ENCODE measurements at regions not wholly inside any gene's neighbourhood (a gene's known extent, or its start where the extent isn't known, plus 50 kb on each side); places are given as distances from the start of the nearest gene placed in this dataset.

DNA sequence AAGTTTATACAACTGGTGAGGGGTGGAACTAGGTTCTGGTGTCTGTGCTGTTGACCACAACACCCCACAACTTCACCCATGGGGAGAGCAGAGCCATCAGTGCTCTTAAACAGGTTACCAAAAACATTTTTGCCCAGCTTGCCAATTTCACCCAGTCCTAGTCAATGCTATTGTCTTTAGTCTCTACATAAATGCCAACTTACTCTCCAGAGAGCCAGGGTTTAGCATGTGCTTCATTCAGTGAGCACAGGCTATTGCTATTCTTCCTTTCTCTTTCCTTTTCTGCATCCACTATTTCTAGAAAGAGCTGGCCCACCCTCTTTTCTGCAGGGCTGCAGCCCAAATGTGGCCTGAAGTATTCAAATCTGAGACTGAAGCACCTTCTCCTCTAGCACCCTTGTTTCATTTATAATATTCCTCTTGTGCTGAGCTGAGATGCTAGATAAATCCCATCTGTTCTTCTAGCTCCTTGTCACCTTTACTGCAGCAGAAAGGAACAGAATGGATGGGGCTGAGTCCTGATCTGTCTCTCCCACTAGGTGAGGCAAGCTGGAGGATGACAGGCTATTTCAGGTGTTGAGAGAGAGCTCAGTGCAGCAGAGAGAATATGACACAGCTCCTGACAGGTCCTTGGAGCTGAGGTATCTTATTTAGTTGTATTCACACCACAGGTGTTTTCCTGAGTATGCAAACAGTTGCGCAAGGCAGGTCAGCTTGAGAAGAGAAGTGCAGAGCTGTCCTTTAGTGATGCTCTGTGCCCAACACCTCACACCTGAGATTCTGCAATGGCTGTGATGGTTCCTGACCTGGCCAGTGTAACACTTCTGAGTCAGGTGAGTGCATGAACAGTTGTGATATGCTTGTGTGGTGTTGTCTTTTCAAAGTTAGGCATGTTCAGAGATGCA lies 819.2 kb downstream of the CCSER2 start:
- intact Hi-C loops (cut with DNase I, micrococcal nuclease): no loop called here
- TF ChIP-seq, protein P1, sequence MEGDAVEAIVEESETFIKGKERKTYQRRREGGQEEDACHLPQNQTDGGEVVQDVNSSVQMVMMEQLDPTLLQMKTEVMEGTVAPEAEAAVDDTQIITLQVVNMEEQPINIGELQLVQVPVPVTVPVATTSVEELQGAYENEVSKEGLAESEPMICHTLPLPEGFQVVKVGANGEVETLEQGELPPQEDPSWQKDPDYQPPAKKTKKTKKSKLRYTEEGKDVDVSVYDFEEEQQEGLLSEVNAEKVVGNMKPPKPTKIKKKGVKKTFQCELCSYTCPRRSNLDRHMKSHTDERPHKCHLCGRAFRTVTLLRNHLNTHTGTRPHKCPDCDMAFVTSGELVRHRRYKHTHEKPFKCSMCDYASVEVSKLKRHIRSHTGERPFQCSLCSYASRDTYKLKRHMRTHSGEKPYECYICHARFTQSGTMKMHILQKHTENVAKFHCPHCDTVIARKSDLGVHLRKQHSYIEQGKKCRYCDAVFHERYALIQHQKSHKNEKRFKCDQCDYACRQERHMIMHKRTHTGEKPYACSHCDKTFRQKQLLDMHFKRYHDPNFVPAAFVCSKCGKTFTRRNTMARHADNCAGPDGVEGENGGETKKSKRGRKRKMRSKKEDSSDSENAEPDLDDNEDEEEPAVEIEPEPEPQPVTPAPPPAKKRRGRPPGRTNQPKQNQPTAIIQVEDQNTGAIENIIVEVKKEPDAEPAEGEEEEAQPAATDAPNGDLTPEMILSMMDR (IDR thresholded peaks at IDR 0.05): no peak
- Mint-ChIP-seq H3K27ac (no peak overlapping the region), H3K4me3 (no peak overlapping the region), H3K36me3 (ENCODE audit: low read depth) (no peaks in the 10 kb centered on the region), H3K27me3 (no peaks in the 10 kb centered on the region), H3K4me1 (ENCODE audit: low read depth) (no peaks in the 10 kb centered on the region), H3K9me3 (peaks cover 2% of the 10 kb centered on the region)
- Histone ChIP-seq H3K4me1 (ENCODE audit: insufficient read depth, low read length) (no peaks in the 10 kb centered on the region), H3K36me3 (ENCODE audit: insufficient read depth, low read length) (no peaks in the 10 kb centered on the region), H3K27me3 (ENCODE audit: control insufficient read depth in 1 of 2, insufficient read depth in 2 of 2, low read length in 2 of 2) (no peaks in the 10 kb centered on the region), H3K9me3 (ENCODE audit: control insufficient read depth in 1 of 2, insufficient read depth in 1 of 2, low read length in 2 of 2) (no peaks in the 10 kb centered on the region), H3K27ac (ENCODE audit: low read depth in 1 of 2, low read length in 2 of 2) (no peak overlapping the region), H3K4me3 (ENCODE audit: low read length) (no peak overlapping the region)
- ChIA-PET CTCF (no interaction called here), POLR2A (no interaction called here)
- ATAC-seq (ENCODE audit: poor library complexity) (no peak), DNase-seq (no peak)

DNA sequence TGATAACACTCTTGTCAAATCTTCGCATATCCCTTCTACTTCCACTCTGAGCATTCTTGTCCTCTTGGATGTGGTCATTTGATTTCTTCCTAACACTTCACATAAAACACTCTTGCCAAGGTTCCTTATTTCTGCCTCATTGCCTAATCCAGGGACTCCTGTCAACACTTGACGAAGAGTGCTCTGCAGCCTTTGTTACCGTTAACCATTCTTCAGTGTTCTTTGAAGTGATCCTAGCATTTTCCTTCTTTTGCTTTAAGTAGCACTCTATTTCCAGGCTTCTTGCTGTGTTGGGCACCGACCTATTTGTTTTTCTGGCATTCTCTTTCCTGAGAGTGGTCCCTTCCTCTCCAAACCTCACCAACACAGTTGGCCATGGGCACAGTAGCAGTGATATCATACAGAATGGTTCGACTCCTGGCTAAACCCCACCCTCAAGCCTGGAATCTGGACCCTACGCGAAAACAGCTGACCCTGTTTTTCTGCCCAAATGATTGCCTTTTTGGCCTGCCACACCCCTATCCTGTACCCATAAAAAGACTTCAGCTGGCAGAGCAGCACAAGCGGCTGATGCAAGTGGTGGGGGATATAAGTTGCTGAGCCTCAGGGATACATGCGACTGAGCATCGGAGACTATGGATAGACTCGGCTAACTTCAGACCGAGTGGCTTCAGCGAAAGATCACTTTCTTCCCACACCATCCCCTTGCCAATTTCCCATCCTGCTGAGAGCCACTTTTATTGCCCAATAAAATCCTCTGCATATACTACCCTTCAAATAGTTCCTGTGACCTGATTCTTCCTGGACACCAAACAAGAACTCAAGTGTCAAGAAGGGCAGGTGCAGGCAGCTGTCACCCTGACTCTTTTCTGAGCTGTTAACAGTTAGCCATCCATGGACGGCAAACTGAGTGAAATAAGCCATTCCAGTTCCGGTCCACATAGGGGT lies 820.6 kb downstream of the CCSER2 start:
- Histone ChIP-seq H3K4me1 (ENCODE audit: insufficient read depth, low read length) (no peaks in the 10 kb centered on the region), H3K4me3 (ENCODE audit: low read length) (no peak overlapping the region), H3K36me3 (ENCODE audit: insufficient read depth, low read length) (no peaks in the 10 kb centered on the region), H3K27ac (ENCODE audit: low read depth in 1 of 2, low read length in 2 of 2) (no peak overlapping the region), H3K27me3 (ENCODE audit: control insufficient read depth in 1 of 2, insufficient read depth in 2 of 2, low read length in 2 of 2) (no peaks in the 10 kb centered on the region), H3K9me3 (ENCODE audit: control insufficient read depth in 1 of 2, insufficient read depth in 1 of 2, low read length in 2 of 2) (peaks cover 0 to under 1% of the 10 kb centered on the region in 2 experiments)
- DNase-seq (no peak), ATAC-seq (ENCODE audit: poor library complexity) (no peak)
- Mint-ChIP-seq H3K9me3 (peaks cover 2% of the 10 kb centered on the region), H3K27ac (no peak overlapping the region), H3K36me3 (ENCODE audit: low read depth) (no peaks in the 10 kb centered on the region), H3K4me1 (ENCODE audit: low read depth) (no peaks in the 10 kb centered on the region), H3K27me3 (no peaks in the 10 kb centered on the region), H3K4me3 (no peak overlapping the region)
- TF ChIP-seq, protein P1 (IDR thresholded peaks at IDR 0.05): no peak
- CTCF ChIA-PET: no interaction called here
- intact Hi-C loops (cut with DNase I, micrococcal nuclease): no loop called here
- POLR2A ChIA-PET: no interaction called here

DNA sequence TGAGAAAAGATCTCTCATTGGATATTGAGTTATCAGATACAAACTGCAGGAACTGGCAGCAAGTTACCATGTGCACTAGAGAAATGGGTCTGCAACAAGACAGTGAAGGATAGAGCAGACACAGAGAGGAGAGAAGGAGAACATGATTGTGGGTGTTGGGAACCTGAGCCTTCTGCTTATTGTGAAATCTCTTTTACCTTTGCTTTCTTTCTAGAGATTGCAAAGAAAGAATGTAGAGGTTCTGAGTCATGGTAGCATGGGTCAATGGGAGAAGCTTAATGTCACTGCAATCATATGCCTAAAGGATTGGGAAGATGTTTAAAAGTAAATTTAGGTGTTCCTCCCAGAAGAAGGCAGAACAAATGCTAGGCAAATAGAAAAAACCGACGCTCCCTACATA lies 821.4 kb downstream of the CCSER2 start:
- Histone ChIP-seq H3K4me1 (ENCODE audit: insufficient read depth, low read length) (no peaks in the 10 kb centered on the region), H3K27me3 (ENCODE audit: control insufficient read depth in 1 of 2, insufficient read depth in 2 of 2, low read length in 2 of 2) (no peaks in the 10 kb centered on the region), H3K27ac (ENCODE audit: low read depth in 1 of 2, low read length in 2 of 2) (no peak overlapping the region), H3K4me3 (ENCODE audit: low read length) (no peak overlapping the region), H3K9me3 (ENCODE audit: control insufficient read depth in 1 of 2, insufficient read depth in 1 of 2, low read length in 2 of 2) (peaks cover 0 to 3% of the 10 kb centered on the region in 2 experiments), H3K36me3 (ENCODE audit: insufficient read depth, low read length) (no peaks in the 10 kb centered on the region)
- ChIA-PET POLR2A (no interaction called here), CTCF (no interaction called here)
- Mint-ChIP-seq H3K4me1 (ENCODE audit: low read depth) (no peaks in the 10 kb centered on the region), H3K27me3 (no peaks in the 10 kb centered on the region), H3K4me3 (no peak overlapping the region), H3K9me3 (peaks cover 2% of the 10 kb centered on the region), H3K27ac (no peak overlapping the region), H3K36me3 (ENCODE audit: low read depth) (no peaks in the 10 kb centered on the region)
- TF ChIP-seq, protein P1 (IDR thresholded peaks at IDR 0.05): no peak
- intact Hi-C loops (cut with DNase I, micrococcal nuclease): no loop called here
- DNase-seq (no peak), ATAC-seq (ENCODE audit: poor library complexity) (no peak)
